Fibroblast of the conjunctiva (primary cell): ENCODE measurements at regions not wholly inside any gene's neighbourhood (a gene's known extent, or its start where the extent isn't known, plus 50 kb on each side); places are given as distances from the start of the nearest gene placed in this dataset.
A peak's percentile ranks its signal among the peaks of the same experiment; 100 is the strongest.

Source experiments
- DNase-seq: peaks from one replicate; pipeline ENCODE4 v3.0.0-alpha.2; 2010; ENCODE audit warnings: low read depth

DNA sequence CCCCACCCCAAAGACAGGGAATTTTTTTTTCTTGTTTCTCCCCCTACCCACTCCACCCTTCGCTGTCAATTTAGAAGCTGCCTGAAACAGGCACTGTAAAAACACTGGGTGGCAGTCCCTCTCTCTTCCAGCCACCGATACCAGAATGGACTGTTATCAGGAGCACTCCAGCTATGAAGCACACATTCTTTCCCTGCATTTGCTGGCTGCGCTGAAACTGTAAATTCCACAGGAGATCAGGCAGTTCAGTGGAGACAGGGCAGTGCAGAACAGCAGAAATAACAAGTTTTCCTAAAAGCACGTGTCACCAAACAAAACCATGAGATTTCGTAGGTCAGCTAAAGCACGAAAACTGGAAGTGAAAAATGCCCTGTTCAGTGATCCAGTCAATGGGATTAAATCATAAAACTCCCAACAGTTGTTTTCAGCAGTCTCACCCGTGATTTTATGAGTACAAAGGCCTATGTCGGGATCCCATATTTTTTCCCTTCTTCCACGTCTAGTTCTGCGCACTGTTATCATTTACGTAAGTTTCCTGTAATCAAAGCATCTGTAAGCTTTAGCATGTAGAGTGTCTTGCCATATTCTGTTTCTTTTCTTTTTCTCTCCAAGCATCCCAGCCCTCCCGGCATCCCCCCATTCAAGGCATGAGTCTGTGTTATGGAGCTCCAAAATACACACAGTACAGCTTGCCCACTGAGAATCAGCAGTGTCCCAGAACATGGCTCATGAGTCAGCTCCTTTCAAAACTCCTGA, 359.9 kb upstream of the EPHA7 start:
- no peak for DNase-seq

DNA sequence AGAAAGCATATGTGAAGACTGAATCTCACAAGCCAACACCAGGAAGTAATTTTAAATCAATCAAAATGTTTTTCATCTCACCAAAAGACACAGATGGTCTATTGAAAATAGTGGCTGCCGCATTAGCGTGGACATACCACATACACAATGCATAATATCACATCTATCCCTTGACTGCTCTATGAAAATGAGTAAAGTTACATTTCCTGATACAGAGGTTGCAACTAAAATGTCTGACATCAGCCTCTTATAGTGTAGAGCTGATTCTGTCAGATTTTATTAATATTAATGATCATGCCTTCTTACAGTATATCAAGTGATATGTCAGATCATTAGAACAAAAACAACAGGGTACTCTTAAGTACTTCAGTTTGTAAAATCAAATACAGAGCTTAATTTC, 339.8 kb upstream of the EPHA7 start:
- DNase-seq, result no peak

DNA sequence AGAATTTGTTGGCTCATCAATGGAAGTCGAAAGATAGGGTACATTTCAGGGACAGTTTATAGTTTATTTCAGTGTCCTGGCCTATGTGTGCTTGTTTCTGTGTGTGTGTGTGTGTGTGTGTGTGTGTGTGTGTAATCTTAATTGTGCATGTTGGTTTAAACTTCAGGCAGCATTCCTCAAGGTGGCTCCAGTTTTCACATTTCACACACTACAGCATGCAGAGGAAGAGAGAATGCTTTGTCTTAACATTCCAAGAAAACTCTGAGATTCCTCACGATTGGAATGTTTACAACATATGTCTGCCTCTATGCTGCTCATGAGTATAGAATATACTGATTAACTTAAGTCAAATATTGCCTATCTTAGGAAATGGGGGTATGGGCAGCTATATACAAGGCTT, 332.6 kb upstream of the EPHA7 start:
- no peak for DNase-seq

DNA sequence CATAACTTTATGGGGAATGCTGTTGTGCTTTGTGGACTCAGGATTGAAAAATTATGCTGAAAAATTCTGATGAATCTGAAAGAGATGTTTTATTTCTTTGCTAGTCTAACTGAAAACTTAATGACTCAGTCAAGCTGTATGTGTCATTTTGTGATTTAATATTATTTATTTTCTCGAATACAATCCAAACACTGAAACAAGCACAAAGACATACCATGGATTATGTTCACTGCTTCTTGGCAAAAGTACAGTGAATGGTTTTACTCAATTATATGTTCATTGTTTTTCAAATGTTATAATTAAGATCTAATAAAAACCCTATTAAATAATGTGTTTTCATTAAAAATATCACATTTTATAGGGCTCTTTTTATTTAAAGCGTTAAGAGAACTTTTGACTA, 330.6 kb upstream of the EPHA7 start:
- DNase-seq, result no peak

DNA sequence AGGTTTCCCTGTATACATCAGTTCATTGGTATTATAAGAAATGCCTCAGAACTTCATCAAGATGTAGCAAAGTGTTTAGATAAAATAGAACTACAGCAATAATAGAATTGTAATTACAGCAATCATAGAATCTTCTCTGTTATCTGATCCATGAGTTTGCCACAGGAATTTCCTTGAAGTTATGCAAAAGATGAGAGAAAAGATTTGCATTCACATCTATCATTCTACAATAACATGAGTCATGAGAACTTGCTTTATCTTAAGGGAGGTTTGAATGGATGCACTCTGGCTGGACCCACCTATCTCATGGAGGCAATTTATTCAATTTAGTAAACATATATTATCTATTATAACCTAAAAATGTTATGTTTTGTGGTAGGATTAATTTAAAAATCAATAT, 329.8 kb upstream of the EPHA7 start:
- no peak for DNase-seq

DNA sequence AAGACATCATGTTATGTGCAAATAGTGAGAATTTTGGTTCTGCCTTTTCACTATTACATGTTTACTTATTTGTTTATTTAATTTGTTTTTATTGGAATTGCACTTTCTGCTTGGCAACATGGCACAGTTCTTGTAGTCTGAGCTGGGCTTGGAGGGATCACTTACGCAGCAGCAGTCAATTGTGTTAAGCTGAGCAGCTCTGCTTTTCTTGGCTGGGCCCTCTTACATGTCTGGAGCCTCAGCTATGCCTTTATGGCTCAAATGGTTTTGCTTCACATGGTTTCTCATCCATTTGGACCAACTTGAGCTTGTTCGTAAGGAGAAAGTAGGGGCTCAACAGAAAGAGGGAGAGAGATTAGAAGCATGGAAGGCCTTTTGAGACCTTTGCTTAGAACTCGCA, 327.5 kb upstream of the EPHA7 start:
- no peak for DNase-seq

DNA sequence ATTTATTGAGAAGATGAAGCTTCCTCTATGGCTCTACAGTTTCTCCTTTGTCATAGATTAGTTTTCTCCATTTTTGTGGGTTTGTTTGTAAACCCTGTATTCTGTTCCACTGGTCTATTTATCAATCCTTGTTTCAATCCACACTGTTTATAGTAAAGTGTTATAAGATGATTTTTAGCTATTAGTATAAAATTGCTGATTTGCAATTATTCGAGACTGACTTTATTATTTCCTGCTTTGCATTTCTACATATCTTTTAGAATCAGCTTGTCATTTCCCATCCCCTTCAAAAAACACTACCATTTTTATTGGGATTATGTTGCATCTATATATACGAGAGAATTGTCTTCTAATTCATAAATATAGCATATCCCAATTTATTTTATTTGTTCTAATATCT, 325.9 kb upstream of the EPHA7 start:
- DNase-seq, result no peak

DNA sequence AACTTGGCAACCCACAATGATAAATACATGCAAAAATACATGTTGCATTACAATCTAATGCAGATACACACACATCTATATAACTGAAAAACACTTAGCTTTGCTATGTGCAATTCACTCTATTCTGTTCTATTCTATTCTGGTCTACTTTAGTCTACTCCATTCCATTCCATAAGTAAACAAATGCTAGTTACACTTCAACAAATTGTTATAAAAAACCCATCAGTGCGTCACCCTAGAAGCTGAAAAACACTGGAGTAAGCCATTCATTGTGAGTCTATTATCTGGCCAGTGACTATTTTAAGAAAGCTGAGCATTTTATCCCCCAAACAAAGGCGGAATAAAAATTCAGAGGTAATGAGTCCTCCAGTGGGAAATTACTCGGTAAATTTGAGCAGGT, 315.7 kb upstream of the EPHA7 start:
- DNase-seq, result no peak

DNA sequence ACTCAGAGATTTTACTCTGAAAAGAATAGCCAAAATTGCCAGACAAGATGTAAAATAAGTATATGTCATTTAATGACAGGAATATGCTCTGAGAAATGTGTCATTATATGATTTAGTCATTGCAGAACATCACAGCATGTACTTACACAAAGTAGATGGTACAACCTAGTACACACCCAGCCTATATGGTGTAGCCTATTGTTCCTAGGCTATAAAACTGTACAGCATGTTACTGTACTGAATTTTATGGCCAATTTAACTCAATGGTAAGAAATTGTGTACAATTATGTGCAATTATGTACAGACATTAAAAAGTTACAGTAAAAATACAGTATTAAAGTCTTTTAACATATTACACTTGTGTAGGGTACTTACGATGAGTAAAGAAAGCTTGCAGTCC, 311.9 kb upstream of the EPHA7 start:
- DNase-seq, result no peak

DNA sequence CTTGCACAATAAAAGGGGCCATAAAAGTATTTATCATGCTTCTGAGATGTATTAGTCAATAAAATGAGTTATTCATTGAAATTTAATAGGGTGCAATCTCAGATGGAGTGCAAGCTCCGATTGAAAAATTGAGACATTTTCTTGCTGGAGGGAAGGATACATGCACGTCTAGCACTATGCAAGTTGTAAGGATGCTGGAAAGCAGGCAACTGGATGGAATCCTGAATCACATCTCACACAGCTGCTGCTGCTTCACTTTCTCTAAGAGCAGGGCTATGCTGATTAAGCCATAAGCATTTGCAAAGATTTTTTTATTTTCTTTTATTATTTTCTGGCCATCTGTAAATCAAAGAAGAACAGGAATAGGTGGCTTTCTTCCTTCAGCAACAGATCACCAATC, 308.8 kb upstream of the EPHA7 start:
- no peak for DNase-seq

DNA sequence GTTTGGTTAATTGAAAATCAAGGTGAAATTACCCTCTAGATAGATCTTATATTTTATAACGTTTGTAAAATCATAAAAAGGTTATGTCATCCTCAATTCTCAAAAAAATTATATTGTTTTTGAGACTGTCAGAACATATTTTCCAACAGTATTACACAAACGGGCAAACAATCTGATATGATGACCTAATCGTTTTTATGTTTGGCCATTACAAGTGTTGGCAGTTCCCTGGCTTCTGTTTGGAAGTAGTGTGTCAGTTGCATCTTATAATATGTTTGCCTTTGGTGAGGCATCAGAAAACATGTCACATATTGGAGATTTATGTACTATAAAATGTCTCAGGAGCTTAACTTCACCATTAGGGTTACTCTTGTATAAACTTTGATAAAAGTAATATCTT, 308.1 kb upstream of the EPHA7 start:
- DNase-seq, result no peak

DNA sequence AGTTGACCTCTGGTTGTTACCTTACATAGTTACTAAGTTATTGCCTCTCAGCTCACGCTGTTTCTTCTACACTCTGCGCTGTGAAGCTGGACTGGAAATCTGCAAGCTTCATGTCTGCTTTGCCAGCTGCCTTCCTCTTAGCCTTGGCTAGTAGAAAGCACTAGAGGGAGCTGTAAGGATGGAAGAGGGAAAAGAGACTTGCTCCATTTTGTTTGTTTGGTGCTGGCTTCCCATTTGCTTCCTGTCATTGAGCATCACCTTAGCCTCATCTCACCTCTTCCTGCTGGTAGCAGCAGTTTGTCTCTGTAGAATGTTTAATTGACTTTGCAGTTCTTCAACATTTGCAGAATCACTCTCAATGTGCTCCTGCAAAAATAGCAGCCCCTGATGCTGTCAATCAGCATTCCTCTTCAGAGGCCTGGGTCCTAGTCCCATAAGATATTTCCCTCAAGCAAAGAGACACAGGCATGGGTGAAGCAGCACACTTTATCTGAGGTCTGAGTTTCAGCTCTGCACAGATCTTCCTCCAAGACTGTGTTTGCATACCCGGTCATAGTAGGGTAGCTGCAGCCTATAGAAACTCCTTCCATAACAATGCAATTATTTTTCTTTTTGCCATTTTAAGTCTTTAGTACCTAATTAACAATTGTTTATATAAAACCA, 302.2 kb upstream of the EPHA7 start:
- DNase-seq, result peak; percentile 17

DNA sequence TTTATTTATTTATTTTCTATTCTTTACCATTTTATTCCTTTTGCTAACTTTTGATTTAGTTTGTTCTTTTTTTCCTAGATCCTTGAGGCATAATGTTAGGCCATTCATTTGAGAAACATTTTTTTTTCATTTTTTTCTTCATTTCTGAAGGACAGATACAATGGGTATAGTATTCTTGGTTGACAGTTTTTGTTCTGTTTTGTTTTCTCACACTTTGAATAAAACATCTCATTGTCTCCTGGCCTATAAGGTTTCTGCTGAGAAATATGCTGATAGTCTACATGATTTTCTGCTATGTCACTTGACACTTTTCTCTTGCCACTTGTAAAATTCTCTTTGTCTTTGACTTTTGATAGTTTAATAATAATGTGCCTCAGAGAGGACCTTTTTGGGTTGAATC, 294.6 kb upstream of the EPHA7 start:
- no peak for DNase-seq

DNA sequence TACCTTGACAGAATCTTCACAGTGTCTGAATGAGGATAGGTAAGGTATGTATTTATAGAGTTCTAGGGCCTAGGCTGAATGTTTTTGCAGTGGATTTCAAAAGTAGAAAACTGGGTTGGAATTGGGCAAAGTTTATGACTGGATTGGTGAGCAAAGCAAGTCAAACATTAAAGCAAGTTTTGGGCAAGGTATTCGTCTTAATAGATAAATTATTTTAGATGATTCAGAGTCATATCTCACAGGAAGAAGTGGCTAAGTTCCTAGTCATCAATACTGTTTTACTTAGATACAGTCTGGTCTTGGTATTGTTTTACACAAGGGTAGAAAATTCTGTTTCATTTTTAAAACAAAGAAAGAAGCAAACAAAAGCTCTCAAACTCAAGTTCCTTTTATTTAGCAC, 284.1 kb upstream of the EPHA7 start:
- no peak for DNase-seq

DNA sequence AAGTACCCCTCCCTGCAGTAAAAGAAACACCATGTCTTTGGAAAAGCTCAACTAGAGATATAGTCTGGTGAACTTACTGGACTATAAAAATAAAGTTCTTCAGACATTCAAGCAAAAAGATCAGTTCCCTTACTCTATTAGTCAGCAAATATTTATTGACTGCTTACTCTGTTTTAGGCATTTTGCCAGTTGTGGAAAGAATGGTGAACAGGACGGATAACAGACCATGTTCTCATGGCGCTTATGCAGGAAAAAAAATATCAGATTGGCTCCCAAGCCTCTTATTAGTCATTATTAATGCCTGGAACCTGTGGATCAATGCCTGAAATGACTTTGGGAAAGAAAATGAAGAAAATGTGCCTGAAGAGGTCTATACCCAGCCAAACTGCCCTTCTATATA, 282.2 kb upstream of the EPHA7 start:
- no peak for DNase-seq

DNA sequence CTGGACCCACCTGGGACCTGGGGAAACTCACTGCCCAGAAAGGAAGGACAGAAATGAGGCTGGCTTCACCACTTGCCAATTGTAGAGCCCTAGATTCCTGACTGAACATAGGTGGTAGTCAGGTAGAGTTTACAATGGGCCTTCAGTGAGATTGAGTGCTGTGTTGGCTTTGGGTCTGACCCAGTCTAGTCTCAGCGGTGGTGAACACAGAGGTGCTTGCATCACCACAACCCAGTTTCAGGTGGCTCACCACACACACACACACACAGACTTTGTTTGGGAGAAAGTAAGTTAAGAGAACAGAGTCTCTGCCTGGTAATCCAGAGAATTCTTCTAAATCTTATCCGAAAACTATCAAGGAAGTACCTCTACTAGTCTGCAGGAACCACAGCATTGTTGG, 266.1 kb upstream of the EPHA7 start:
- no peak for DNase-seq

DNA sequence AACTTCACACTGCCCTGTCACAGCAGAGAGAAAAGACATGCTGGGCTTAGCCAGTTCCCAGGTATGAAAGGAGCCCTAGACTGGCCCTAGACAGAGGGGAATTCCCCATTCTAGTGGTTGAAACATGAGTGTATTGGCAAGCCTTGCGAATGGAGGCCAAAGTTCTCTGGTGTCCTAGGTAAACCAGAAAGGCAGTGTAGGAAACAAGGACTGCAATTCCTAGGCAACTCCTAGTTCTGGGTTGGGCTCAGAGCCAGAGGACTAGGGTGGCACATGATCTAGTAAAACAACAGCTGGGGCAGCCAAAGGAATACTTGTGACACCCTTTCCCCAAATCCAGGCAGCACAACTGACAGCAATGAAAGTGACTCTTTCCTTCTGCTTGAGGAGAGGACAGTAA, 265.0 kb upstream of the EPHA7 start:
- DNase-seq, result no peak

DNA sequence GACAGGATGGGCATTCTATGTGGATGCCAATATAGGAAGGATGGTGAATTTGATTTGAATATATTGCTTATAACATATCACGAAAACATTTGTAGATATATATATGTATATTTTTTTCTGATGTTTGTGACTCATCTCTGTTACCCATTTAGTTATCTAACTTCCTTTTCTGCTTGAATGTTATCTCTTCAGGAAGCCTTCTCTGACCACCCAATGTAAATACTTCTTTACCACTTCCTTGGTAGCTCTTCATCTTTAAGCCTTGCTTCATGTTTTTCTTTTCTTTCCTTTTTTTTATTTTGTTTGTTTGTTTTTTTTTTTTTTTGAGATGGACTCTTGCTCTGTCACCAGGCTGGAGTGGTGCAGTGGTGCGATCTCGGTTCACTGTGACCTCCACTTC, 260.5 kb upstream of the EPHA7 start:
- DNase-seq, result no peak

DNA sequence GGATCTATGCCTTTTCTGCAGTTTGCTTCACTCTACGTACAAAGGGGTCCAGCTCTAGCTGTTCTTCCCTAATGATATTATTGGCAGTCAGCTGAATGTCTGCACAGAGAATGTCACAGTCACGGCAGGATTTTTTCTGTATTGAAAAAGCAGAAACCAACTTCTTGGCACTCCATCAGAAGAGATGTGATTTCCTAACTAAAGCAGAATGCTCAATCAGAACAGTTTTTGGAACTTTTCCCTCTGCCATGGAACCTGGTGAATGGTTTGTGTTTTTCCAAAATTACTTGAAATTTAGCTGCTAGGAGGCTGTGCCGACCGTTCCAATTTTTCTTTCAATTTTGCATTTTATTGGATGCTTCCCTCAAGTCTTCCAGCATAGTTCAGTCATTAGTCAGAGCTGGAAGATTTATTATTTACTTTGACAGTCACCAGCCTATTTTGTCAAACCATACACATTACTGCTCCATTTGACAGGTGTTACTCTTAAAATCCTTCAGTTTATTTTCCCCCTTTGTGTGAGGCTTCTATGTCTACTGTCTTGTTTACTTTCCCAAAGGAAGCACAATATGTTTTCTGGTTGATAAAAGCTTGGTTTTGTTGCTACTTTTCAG, 259.6 kb upstream of the EPHA7 start:
- no peak for DNase-seq

DNA sequence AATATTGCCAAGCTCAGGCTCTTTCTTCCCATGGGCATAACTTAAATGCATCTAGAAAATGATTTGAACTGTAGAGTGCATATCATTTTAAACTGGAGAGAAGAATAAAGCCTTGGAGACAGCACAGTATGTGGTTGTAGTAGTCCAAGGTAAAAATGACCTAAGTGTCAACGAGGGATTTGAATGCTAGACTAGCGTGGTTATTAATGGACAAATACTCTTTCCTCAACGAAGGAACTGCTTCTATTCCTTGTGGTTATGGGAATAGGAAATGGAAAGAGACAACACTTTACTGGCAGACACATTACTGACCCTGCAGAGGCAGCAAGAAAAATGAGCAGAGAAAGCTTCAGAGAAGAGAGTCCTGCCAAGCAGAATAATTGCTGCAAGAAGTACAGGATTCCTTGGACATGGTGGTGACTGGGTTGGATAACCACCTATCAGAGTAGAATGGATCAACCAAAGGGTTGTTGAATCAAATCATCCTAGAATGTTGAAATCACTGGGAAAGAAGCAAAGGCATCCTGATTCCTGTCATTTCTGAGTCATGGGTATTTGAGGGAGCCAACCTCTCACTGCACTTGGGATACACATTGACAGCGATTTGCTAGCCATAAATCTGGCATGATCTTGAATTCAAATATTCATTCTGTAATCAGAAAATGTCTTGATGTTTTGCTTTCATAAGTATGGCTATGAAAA, 258.1 kb upstream of the EPHA7 start:
- no peak for DNase-seq

DNA sequence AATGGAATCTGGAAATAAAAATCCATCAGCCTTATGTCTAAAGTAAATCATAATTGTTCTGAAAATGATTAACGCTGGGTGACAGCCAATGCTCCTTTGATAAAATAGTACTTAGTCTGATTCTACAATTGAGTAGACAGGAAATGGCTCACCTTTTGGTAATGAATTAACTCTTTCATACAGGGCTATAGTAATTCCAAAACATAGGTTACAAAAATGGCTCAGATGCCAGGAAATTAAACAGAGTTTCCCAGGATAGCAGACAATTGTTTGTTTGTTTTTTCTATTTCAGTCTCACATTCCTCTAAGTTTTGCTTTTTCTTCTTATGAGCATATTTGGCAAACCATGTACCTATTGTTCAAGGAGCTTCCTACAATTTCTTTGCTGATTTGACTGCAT, 257.2 kb upstream of the EPHA7 start:
- DNase-seq, result no peak

DNA sequence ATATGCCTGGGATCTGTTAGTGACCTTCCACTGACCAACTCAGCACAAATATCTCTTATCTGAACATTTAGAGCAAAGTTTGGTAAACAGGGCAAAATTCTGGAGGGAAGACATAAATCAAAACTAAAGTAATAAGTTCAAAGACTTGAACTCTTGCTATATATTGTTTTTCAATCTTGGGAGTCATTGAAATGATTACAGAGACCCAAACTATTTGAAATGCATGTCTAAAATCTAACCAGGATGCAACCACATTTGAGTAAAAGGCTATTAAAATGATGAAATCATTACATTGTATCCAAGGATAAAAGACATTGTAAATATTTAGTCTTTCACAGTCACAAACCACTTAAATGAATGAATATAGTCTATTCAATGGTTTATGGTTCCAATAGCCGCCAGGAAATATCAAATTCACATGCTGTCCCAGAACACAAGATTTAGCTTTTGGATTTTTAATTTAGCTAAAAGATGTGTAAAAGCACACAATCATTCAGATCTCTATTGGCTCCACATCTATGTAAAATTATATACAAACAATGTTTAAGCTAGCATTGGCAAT, 256.6 kb upstream of the EPHA7 start:
- no peak for DNase-seq

DNA sequence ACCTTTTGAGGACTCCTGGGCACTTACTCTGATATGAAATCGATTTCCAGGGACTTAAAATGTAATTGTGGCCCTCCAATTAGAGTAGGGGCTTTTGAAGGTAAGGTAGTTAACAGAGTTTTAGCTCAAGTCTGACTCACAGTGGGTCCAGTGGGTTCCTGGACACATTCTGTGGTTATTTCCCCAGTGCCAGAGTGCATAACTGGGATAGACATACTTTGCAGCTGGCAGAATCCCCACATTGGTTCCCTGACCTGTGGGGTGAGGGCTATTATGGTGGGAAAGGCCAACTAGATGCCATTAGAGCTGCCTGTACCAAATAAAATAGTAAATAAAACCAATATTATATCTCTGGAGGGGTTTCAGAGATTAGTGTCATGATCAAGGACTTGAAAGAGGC, 243.8 kb upstream of the EPHA7 start:
- no peak for DNase-seq
